ENCODE measurements at regions not wholly inside any gene's neighbourhood (a gene's known extent, or its start where the extent isn't known, plus 50 kb on each side); places are given as distances from the start of the nearest gene placed in this dataset.

- no peak overlapping the region for H3K27ac ChIP-seq
- no peak overlapping the region for H3K4me3 ChIP-seq
- POLR2A ChIA-PET = no interaction called here
- TF ChIP-seq ATOH8 (CRISPR knock-in tag; IDR thresholded peaks at IDR 0.05; ENCODE audit: low read depth) (no peak), KDM5A (IDR thresholded peaks at IDR 0.05) (no peak)
- DNase-seq (ENCODE audit: low read depth in 1 of 2, low spot score in 1 of 2) (no peak), FAIRE-seq (no peak), ATAC-seq (no peak)
- H3K4me2 ChIP-seq = no peak overlapping the region
- no peaks in the 10 kb centered on the region for H3K9me3 ChIP-seq
- CTCF ChIA-PET = no interaction called here
- H3K4me1 ChIP-seq = no peaks in the 10 kb centered on the region
Measured at GRCh38 chr5:7018601-7019000, 305.4 kb downstream of the TENT4A start.

GRCh38 chr5:7036192-7036835, 323.1 kb downstream of the TENT4A start:
- 3% methylated on average over 2 of the region's 2 CpGs for WGBS (ENCODE audit: missing lambda C conversion rate)
- no peak overlapping the region for H3K4me2 ChIP-seq
- no peak for TF ChIP-seq NFE2L2 (conservative IDR thresholded peaks at IDR 0.05; ENCODE audit: low read length)
- TF ChIP-seq MAFK (IDR thresholded peaks at IDR 0.05; ENCODE audit: partially characterized antibody) = no peak
- TF ChIP-seq ATOH8 (CRISPR knock-in tag; IDR thresholded peaks at IDR 0.05; ENCODE audit: low read depth) = no peak
- H3K9me3 ChIP-seq = no peaks in the 10 kb centered on the region
- no peaks in the 10 kb centered on the region for H3K4me1 ChIP-seq
- H3K27ac ChIP-seq = no peak overlapping the region
- FAIRE-seq (no peak), ATAC-seq (no peak), DNase-seq (ENCODE audit: low read depth in 1 of 2, low spot score in 1 of 2) (no peak)
- POLR2A ChIA-PET = no interaction called here
- CTCF ChIA-PET = no interaction called here
- no peak overlapping the region for H3K4me3 ChIP-seq

- no peak overlapping the region for H3K4me2 ChIP-seq
- H3K4me3 ChIP-seq = no peak overlapping the region
- WGBS (ENCODE audit: missing lambda C conversion rate) = 5% methylated on average over 4 of the region's 4 CpGs
- ChIA-PET POLR2A (no interaction called here), CTCF (no interaction called here)
- FAIRE-seq (no peak), DNase-seq (ENCODE audit: low read depth in 1 of 2, low spot score in 1 of 2) (no peak), ATAC-seq (no peak)
- TF ChIP-seq ZSCAN20 (CRISPR knock-in tag; IDR thresholded peaks at IDR 0.05) (no peak), CHD2 (IDR thresholded peaks at IDR 0.05; ENCODE audit: low read length, partially characterized antibody) (no peak)
- H3K9me3 ChIP-seq = no peaks in the 10 kb centered on the region
- no peak overlapping the region for H3K27ac ChIP-seq
- no peaks in the 10 kb centered on the region for H3K4me1 ChIP-seq
Measured at GRCh38 chr5:7039074-7039473, 325.8 kb downstream of the TENT4A start.

GRCh38 chr5:7040111-7040510, 326.9 kb downstream of the TENT4A start:
- 19% methylated on average over 2 of the region's 2 CpGs for WGBS (ENCODE audit: missing lambda C conversion rate)
- H3K4me2 ChIP-seq = no peak overlapping the region
- H3K27ac ChIP-seq = no peak overlapping the region
- ChIA-PET POLR2A (no interaction called here), CTCF (no interaction called here)
- H3K9me3 ChIP-seq = no peaks in the 10 kb centered on the region
- ATAC-seq (no peak), DNase-seq (ENCODE audit: low read depth in 1 of 2, low spot score in 1 of 2) (no peak), FAIRE-seq (no peak)
- H3K4me1 ChIP-seq = no peaks in the 10 kb centered on the region
- TF ChIP-seq MAFK (IDR thresholded peaks at IDR 0.05; ENCODE audit: partially characterized antibody) = no peak
- no peak for TF ChIP-seq ATOH8 (CRISPR knock-in tag; IDR thresholded peaks at IDR 0.05; ENCODE audit: low read depth)
- no peak for TF ChIP-seq JUNB (IDR thresholded peaks at IDR 0.05)
- no peak for TF ChIP-seq BHLHE40 (IDR thresholded peaks at IDR 0.05; ENCODE audit: low read depth, low read length)
- no peak for TF ChIP-seq CBX8 (IDR thresholded peaks at IDR 0.05)
- TF ChIP-seq HES2 (IDR thresholded peaks at IDR 0.05) = no peak
- TF ChIP-seq HOXA7 (CRISPR knock-in tag; IDR thresholded peaks at IDR 0.05) = no peak
- no peak for TF ChIP-seq EHMT2 (IDR thresholded peaks at IDR 0.05; ENCODE audit: low read depth)
- no peak for TF ChIP-seq EHF (CRISPR knock-in tag; IDR thresholded peaks at IDR 0.05)
- no peak overlapping the region for H3K4me3 ChIP-seq

- H3K27ac ChIP-seq = no peak overlapping the region
- no peaks in the 10 kb centered on the region for H3K4me1 ChIP-seq
- H3K9me3 ChIP-seq = no peaks in the 10 kb centered on the region
- no peak overlapping the region for H3K4me3 ChIP-seq
- no peak for DNase-seq (ENCODE audit: low read depth in 1 of 2, low spot score in 1 of 2)
- CTCF ChIA-PET = no interaction called here
- no peak for ATAC-seq
- POLR2A ChIA-PET = no interaction called here
- WGBS (ENCODE audit: missing lambda C conversion rate) = 57% methylated on average over 6 of the region's 6 CpGs
- H3K4me2 ChIP-seq = no peak overlapping the region
- TF ChIP-seq E2F6 (IDR thresholded peaks at IDR 0.05; ENCODE audit: borderline replicate concordance, low read depth) (no peak), PHF8 (IDR thresholded peaks at IDR 0.05; ENCODE audit: borderline replicate concordance, low read depth) (no peak), HOXA7 (CRISPR knock-in tag; IDR thresholded peaks at IDR 0.05) (no peak), FOXS1 (CRISPR knock-in tag; IDR thresholded peaks at IDR 0.05) (no peak), MYC (IDR thresholded peaks at IDR 0.05; ENCODE audit: borderline replicate concordance, low read length) (no peak), CBX8 (IDR thresholded peaks at IDR 0.05) (no peak), HOXB5 (CRISPR knock-in tag; IDR thresholded peaks at IDR 0.05) (no peak), JUNB (IDR thresholded peaks at IDR 0.05) (no peak), EHF (CRISPR knock-in tag; IDR thresholded peaks at IDR 0.05) (no peak), NR3C1 (IDR thresholded peaks at IDR 0.05) (no peak), SMC3 (IDR thresholded peaks at IDR 0.05) (no peak), KDM5A (IDR thresholded peaks at IDR 0.05) (no peak)
- FAIRE-seq = no peak
Measured at GRCh38 chr5:7043797-7044196, 330.6 kb downstream of the TENT4A start.

Measured in A549 (cell line).